Vagina (tissue), 2 donors: ENCODE measurements at regions not wholly inside any gene's neighbourhood (a gene's known extent, or its start where the extent isn't known, plus 50 kb on each side); places are given as distances from the start of the nearest gene placed in this dataset.

Experiments
- POLR2A ChIP-seq, 2 donors: fragments of 450-650 bp; IDR thresholded peaks; one replicate each; pipeline ENCODE4 v1.6.1; 2017; ENCODE audit warnings: antibody characterized with exemption in 2 of 2, mild to moderate bottlenecking in 2 of 2, moderate library complexity in 2 of 2
- POLR2AphosphoS5 ChIP-seq, 2 donors: sonication (generic); formaldehyde crosslinking; IDR thresholded peaks; one replicate each; pipeline ENCODE4 v1.9.0; 2017; ENCODE audit warnings: antibody characterized with exemption in 2 of 2, mild to moderate bottlenecking in 2 of 2, low read depth in 1 of 2; ENCODE audit not compliant: insufficient read depth in 1 of 2
- TF ChIP-seq, protein P1 (sequence below), 3 experiments: fragments of 450-650 bp in 2 of 3; fragments of 200-600 bp in 1 of 3; sonication (generic) in 1 of 3; IDR thresholded peaks; one replicate each; pipeline ENCODE4 v1.5.1; 2017 to 2019; ENCODE audit warnings: antibody characterized with exemption in 3 of 3, mild to moderate bottlenecking in 2 of 3, moderate library complexity in 2 of 3

DNA sequence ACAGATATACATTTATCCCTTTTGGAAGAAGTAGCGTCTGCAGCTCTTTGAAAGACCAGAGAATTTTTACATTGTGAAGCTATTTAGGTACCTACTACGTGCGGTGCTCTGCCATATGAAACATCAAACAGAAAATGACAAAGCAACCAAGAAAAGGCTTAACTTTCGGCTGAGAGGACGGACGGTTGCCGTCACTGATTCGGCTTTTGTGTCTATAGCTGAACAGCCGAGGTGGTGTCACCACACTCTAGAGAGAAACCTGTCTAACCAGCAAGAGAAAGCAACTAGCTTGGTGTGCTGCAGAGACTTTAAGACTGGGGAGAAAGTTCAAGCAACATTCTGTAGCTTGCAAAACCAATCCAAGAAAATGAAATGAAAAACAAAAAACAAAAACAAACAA is 145.5 kb downstream of the SHOX start:
- TF ChIP-seq, protein P1, sequence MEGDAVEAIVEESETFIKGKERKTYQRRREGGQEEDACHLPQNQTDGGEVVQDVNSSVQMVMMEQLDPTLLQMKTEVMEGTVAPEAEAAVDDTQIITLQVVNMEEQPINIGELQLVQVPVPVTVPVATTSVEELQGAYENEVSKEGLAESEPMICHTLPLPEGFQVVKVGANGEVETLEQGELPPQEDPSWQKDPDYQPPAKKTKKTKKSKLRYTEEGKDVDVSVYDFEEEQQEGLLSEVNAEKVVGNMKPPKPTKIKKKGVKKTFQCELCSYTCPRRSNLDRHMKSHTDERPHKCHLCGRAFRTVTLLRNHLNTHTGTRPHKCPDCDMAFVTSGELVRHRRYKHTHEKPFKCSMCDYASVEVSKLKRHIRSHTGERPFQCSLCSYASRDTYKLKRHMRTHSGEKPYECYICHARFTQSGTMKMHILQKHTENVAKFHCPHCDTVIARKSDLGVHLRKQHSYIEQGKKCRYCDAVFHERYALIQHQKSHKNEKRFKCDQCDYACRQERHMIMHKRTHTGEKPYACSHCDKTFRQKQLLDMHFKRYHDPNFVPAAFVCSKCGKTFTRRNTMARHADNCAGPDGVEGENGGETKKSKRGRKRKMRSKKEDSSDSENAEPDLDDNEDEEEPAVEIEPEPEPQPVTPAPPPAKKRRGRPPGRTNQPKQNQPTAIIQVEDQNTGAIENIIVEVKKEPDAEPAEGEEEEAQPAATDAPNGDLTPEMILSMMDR (IDR thresholded peaks at IDR 0.05) = no peak
- TF ChIP-seq POLR2A (IDR thresholded peaks at IDR 0.05) (no peak), POLR2AphosphoS5 (IDR thresholded peaks at IDR 0.05; ENCODE audit: insufficient read depth in 1 of 2, low read depth in 1 of 2) (no peak)
